GM19025 (cell line): ENCODE measurements at regions not wholly inside any gene's neighbourhood (a gene's known extent, or its start where the extent isn't known, plus 50 kb on each side); places are given as distances from the start of the nearest gene placed in this dataset.
"Not testable (repeated sequence)": the region's sequence is repeated elsewhere in the genome, so short reads cannot be mapped to it uniquely, and the experiment has no call there.

Source experiments
- ATAC-seq: cut with Tn5 transposase; IDR thresholded peaks from one replicate; pipeline ENCODE4 v1.9.1; 2021; ENCODE audit warnings: mild to moderate bottlenecking, low read depth, moderate library complexity; ENCODE audit not compliant: unreplicated experiment

DNA sequence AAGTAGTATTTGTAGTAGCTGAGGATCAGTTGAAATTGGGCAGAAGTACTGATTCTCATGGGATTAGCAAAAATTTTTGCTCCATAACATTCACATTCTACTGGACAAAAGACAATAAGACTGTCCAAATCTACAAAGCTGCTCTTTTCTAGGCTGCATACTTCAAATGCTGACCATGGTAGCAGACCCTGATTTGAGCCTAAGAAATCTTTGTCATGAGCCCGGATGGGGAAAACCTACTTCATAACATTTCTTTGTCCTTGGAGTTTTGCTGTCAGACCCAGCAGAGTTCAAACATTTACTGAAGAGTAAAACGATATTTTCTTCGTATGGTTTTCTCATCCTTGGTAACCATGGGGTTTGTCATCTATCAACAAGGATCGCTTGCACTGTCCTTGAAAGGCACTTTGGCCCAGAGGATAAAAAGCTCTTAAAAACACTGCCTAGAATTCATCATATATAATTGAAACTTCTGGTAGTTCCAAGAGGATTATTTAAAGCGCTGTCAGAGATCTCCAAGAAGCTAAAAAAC lies 216.9 kb downstream of the CAVIN4 start:
- ATAC-seq = no peak

DNA sequence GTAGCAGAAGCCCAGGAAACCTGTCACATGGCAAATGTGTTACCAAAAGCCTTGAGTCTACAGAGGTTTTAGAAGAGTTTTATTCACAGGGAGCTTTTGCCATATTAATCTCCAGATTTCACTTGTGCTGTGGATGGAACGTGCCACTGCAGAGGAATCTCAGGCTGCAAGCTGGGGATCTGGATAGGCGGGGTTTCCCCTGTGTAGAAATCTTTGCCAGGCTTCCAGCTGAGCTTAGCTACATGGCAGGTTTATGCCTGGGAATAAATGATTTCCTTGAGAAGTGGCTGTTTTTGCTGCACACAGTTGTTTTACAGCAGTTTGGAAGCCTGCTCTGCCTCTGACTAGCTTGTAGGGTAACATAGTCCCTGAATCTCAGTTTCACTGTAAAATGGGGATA lies 224.6 kb upstream of the PLPPR1 start:
- ATAC-seq = no peak

DNA sequence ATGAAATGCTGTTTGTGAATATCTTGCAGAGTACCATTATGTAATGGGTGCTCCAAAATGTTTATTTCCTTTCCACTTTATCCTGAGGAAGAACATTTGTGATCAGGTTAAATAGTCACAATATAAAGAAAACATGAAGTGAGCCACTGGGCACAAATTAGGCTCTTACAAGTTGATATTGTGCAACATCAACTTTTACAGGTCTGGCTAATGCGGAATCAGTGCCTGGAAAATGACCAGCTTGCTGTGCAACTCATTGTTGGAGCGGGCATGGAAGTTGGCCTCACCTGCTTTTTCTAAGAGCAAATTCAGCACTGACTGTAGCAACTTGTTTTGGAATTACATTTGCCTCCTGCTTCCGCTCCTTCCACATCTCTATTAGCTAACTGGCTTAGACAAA lies 216.9 kb upstream of the PLPPR1 start:
- ATAC-seq = no peak

- ATAC-seq = no peak
Observed at GRCh38 chr9:100813871-100814270, 214.7 kb upstream of the PLPPR1 start.

DNA sequence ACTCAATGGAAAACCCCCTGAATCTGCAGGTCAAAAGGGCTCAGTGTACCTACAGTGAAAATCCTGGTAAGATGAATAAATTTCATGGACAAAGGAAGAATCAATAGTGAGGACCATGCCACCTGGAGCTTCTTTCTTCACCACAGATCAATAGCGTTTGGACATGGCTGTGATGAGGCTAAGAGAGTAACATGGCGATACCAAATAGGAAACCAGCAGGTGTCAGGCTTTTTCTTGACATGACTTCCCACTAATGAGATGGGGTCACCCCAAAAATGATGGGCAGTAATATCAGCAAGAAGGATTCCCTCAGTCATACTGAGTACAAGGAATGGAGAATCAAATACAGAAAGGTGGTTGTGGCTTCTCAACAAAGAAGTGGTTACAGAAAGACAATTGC lies 208.5 kb upstream of the PLPPR1 start:
- ATAC-seq = no peak

DNA sequence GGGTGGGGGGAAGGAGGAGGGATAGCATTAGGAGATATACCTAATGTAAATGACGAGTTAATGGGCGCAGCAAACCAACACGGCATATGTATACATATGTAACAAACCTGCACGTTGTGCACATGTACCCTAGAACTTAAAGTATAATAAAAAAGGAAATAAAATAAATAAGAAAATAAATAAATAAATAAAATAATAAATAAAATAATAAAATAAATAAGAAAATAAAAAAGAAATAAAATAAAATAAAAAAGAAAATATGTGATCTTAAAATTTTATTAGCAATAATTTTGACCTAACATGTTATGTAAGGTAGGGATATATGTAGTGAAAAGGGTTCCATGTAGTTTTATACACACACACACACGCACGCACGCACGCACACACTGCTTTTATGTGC lies 195.5 kb upstream of the PLPPR1 start:
- ATAC-seq = not testable (repeated sequence)

- ATAC-seq = no peak
Observed at GRCh38 chr9:100838857-100839256, 189.7 kb upstream of the PLPPR1 start.

DNA sequence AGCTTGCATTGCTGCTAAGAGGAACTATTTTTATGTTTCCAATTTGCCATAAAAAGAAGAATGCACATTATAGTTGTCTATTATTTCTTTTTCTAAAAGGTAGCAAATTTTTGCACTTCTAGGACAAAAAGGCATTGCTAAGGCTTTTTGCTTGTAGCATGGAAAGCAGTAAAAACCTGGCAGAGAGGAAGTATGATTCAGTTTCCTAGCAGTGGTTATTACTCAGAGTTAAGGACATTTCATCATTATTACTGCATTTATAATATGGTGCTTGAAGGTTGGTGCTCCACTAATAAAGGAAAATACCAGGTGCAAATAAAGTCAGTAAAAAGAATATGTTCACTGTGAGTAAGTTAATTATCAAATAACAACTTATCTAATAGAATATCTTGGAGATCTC lies 179.8 kb upstream of the PLPPR1 start:
- ATAC-seq = no peak

DNA sequence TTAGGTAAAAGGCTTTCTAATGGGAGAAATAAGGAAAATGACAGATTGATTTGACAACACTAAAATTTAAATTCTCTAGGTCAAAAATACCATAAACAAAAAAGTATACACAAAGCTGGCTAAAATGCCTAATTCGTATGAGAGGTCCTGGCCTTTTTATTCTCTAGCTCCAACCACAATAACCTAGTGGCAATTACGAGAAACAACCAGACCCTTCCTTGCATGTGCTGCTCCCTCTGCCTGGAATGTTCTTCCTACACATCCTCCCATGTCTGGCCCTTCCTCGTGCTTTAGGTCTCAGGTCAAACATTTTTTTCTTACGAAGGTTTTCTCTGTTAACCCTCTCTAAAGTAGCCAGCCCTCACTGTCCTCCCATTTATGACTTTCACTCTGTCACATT lies 176.4 kb upstream of the PLPPR1 start:
- ATAC-seq = no peak

GRCh38 chr9:100856238-100856637 lies 172.3 kb upstream of the PLPPR1 start:
- no peak for ATAC-seq

DNA sequence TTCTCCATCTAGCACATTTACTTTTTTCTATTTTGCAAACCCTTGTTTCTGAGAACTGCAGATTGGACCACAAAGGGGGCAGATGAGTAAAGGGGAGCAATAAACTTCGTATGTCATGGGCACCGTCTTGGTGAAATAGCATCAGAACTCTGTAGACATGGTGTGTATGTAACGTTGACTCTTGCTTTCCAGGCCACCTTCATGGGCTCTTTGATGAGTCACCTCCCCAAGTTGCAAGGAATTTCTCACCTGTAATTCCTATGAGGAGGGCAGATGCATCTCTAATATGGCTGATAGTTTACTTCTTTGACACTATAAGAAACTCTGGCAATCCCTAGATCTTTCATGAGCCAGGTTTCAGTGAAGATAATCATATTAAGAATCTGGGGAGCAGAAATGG lies 163.4 kb upstream of the PLPPR1 start:
- no peak for ATAC-seq

DNA sequence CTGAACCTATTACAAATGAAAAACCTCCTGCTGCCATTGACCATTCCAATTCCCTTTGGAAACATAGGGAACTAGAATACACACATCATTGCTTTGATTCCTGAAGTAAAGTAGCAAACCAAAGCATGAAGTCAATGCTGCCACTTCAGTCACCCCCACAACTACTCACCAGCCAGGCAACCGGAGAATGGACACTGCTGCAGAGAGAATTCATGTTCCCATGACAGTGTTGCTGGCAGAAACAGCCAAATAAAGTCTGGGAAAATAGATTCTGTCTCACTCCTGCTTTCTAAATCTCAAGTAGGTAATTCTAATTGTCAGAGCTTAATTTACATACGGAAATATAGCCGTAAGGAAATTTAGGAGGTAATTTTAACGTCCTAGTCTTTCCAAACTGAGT lies 162.9 kb upstream of the PLPPR1 start:
- ATAC-seq = no peak

DNA sequence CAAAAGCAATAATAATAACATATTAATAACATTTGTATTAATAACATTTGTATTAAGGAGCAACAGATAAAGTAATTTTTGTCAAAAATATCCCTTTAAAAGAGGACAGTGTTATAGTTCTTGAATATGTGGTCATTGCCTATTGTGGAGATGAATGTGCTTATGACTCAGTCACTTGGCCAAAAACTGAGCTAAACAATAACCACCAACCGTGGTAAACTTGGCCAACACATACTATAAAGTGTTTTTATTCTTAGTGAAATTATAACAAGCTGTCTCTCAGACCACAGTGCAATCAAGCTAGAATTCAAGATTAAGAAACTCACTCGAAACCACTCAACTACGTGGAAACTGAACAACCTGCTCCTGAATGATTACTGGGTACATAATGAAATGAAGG lies 159.2 kb upstream of the PLPPR1 start:
- ATAC-seq = no peak

- no peak for ATAC-seq
Observed at GRCh38 chr9:100879884-100880283, 148.6 kb upstream of the PLPPR1 start.

DNA sequence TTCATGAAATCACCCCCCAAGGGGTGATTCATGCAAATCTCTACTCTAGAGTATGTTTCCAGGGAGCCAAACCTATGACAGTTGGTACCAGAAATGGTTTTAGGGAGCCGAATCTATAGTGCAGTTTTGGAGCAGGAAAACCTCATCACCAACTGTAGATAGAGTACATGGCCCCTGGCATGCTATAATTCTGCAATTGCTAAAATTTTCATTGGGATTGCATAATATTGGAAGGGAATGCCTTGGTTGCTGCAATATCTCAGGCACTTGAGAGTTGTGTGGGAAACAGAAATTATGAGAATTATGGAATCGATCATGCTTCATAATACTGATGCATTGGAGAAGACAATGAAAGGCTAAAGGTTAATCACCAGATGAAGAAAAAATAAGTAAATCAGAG lies 148.2 kb upstream of the PLPPR1 start:
- no peak for ATAC-seq

DNA sequence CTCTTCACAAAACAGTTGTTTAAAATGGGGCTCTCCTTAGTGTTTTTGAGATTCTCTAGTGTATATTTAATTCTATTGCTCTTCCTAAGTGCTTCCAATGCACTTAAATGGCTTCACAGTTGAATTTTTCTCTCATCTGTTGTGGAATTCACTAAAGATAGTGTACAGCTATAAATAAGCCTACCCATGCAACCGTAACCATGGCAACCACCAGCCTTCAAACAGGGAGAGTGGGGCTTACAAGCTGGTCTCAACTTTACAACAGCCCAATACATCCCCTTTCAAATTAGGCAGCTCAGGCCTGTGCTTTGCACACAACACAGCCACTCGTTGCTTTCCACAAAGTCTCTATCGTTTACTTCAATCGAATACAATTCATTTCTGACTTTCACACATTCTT lies 144.0 kb upstream of the PLPPR1 start:
- ATAC-seq = no peak

- ATAC-seq = no peak
Observed at GRCh38 chr9:100890321-100890720, 138.2 kb upstream of the PLPPR1 start.

DNA sequence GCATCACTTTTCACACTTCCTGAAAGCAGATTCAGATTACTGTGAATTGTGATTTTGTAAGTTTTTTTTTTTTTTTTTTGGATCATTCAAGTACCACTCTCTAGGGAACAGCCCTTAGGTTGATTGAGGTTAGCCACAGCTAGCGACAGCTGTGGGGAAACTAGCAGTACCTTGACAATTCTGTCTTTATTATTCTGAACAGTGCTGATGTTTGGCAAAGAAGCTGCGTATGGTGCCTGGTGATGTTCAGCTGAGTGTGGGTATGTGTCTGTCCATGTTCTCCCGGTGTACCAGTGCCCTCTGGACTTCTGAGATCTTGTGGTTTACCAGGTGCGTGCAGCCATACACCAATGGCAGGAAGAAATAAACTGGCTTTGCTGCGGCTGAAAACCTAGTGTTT lies 117.3 kb upstream of the PLPPR1 start:
- no peak for ATAC-seq

DNA sequence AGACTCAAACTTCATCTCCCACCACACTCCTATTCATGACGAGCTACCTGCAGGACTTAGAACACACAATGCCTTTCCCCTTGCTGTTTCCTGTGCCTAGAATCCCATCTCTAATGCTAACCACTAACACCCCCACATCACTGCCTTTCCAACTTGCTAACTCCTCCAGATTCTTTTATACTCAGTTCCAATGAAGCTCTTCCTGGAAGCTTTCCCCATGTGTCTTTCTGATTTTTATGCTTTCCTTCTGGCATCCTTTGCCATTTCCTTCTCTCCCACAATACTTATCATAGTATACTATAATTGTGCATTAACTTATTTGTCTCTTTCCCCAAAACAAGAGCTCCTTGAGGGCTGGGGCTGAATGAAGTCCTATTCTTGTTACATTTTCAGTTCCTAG lies 115.3 kb upstream of the PLPPR1 start:
- no peak for ATAC-seq

DNA sequence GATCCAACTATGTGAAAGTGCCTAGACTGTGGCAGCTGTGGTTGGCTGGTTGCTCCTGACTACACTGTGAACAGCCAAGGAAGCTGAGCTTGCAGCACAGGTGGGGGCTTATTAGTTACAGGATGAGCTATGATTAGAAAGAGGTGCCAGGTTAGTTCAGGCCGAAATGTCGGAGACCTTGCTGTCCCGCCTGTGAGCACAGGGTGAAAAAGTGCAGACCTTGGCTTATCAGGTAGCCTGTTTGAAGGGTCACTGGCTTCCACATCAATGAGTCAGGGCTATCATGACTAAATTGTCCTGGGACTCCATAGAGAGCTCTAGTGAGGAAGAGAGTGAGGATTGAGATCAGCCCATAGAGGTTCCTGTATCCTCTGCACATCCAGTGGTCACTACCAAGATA lies 114.3 kb upstream of the PLPPR1 start:
- no peak for ATAC-seq

DNA sequence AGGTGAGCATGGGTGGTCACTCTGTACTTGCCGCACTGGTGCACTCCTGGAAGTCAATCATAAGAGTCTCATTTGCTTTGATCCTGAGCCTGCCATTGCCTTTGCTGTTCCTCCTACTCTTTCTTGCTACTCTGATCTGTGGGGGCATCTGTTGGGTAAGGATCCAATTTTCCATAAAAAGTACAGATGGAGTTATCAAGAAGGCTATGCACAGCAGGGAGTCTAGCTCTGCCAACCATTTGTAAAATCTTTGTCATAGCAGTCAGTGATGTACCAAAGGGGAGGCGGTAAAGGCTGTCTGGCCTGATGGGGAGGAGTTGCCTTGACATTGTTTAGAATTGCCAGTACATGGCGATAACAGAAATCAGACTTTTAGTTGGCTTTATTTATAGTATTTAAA lies 109.0 kb upstream of the PLPPR1 start:
- ATAC-seq = no peak

DNA sequence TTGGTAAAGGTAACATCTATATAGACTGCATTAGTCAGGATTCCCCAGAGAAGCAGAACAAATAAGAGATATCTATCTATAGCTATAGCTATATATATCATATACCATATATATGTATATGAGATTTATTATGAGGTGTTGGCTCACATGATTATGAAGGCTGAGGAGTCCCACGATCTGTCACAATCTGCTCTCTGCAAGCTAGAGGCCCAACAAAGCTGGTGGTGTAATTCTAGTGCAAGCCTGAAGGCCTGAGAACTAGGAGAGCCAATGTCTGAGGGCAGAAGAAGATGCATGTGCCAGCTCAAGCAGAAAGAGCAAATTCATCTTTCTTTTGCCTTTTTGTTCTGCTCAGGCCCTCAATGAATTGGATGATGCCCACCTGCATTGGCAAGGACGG lies 102.2 kb upstream of the PLPPR1 start:
- ATAC-seq = no peak

- no peak for ATAC-seq
Observed at GRCh38 chr9:100927763-100928162, 100.8 kb upstream of the PLPPR1 start.
